DOHH2 (cell line): ENCODE measurements at regions not wholly inside any gene's neighbourhood (a gene's known extent, or its start where the extent isn't known, plus 50 kb on each side); places are given as distances from the start of the nearest gene placed in this dataset.

Experiments used
- H3F3A ChIP-seq: fragments of 200-600 bp; sonication (generic), shearing (Covaris generic); 2 replicates; pipeline ENCODE4 v1.6.0; 2016; ENCODE audit warnings: antibody characterized with exemption, mild to moderate bottlenecking; ENCODE audit not compliant: control insufficient read depth, insufficient read depth
- H3K27ac ChIP-seq: fragments of 200-600 bp; sonication (generic); 2 replicates; pipeline ENCODE4 v1.5.1; 2014; ENCODE audit warnings: low read depth, mild to moderate bottlenecking, low read length, moderate library complexity
- H3K27me3 ChIP-seq: fragments of 200-600 bp; sonication (generic); 2 replicates; pipeline ENCODE4 v1.6.1; 2014; ENCODE audit warnings: mild to moderate bottlenecking, low read length, mixed read lengths; ENCODE audit not compliant: control insufficient read depth
- H3K36me3 ChIP-seq: fragments of 200-600 bp; sonication (generic); 2 replicates; pipeline ENCODE4 v1.6.1; 2014; ENCODE audit warnings: mild to moderate bottlenecking, low read length, moderate library complexity, mixed read lengths; ENCODE audit not compliant: control insufficient read depth
- H3K4me1 ChIP-seq: fragments of 200-600 bp; sonication (generic); 2 replicates; pipeline ENCODE4 v1.6.1; 2014; ENCODE audit warnings: mild to moderate bottlenecking, low read length, mixed read lengths; ENCODE audit not compliant: control insufficient read depth
- H3K4me2 ChIP-seq: fragments of 200-600 bp; sonication (generic); 2 replicates; pipeline ENCODE4 v1.6.0; 2014; ENCODE audit warnings: mild to moderate bottlenecking, low read length, moderate library complexity
- H3K4me3 ChIP-seq: fragments of 200-600 bp; sonication (generic); 2 replicates; pipeline ENCODE4 v1.5.1; 2014; ENCODE audit warnings: mild to moderate bottlenecking, low read length, mixed read lengths
- H3K79me2 ChIP-seq: fragments of 200-600 bp; sonication (generic); 2 replicates; pipeline ENCODE4 v1.6.1; 2014; ENCODE audit warnings: mild to moderate bottlenecking, low read length, mixed read lengths; ENCODE audit not compliant: control insufficient read depth
- H3K9me2 ChIP-seq: fragments of 200-600 bp; sonication (generic); replicated peaks from 2 replicates; pipeline ENCODE4 v1.6.1; 2014; ENCODE audit warnings: mild to moderate bottlenecking, low read length, mixed read lengths; ENCODE audit not compliant: control insufficient read depth
- H3K9me3 ChIP-seq: fragments of 200-600 bp; sonication (generic); 2 replicates; pipeline ENCODE4 v1.6.1; 2014; ENCODE audit warnings: antibody characterized with exemption, low read length, mixed read lengths; ENCODE audit not compliant: control insufficient read depth, insufficient read depth
- H4K20me1 ChIP-seq: fragments of 200-600 bp; sonication (generic); 2 replicates; pipeline ENCODE4 v1.6.0; 2014; ENCODE audit warnings: low read depth, mild to moderate bottlenecking, antibody characterized with exemption, low read length, moderate library complexity; ENCODE audit not compliant: control insufficient read depth, insufficient read depth
- CTCF ChIP-seq: fragments of 200-600 bp; sonication (generic); IDR thresholded peaks from one replicate; pipeline ENCODE4 v1.5.1; 2014; ENCODE audit warnings: antibody characterized with exemption, mild to moderate bottlenecking, low read depth, low read length; ENCODE audit not compliant: poor library complexity, severe bottlenecking
- EZH2phosphoT487 ChIP-seq: fragments of 200-600 bp; sonication (generic); IDR thresholded peaks from 2 replicates; pipeline ENCODE4 v1.6.1; 2017; ENCODE audit warnings: borderline replicate concordance, mild to moderate bottlenecking, antibody characterized with exemption, low read length, moderate library complexity, mixed read lengths

- TF ChIP-seq EZH2phosphoT487 (no peak), CTCF (no peak)
- Histone ChIP-seq H3K4me2 (no peak overlapping the region), H4K20me1 (no peaks in the 10 kb centered on the region), H3K4me1 (no peaks in the 10 kb centered on the region), H3K27ac (no peak overlapping the region), H3K9me2 (no peaks in the 10 kb centered on the region), H3K9me3 (no peaks in the 10 kb centered on the region), H3K27me3 (no peaks in the 10 kb centered on the region), H3F3A (no peaks in the 10 kb centered on the region), H3K36me3 (no peaks in the 10 kb centered on the region), H3K79me2 (no peaks in the 10 kb centered on the region), H3K4me3 (no peak overlapping the region)
Measured at GRCh38 chr9:25570802-25571201, 107.4 kb downstream of the TUSC1 start.

- H3K79me2 ChIP-seq = no peaks in the 10 kb centered on the region
- H3K4me1 ChIP-seq = no peaks in the 10 kb centered on the region
- no peaks in the 10 kb centered on the region for H3K9me2 ChIP-seq
- no peaks in the 10 kb centered on the region for H3F3A ChIP-seq
- no peaks in the 10 kb centered on the region for H3K27me3 ChIP-seq
- TF ChIP-seq CTCF (no peak), EZH2phosphoT487 (no peak)
- H3K9me3 ChIP-seq = no peaks in the 10 kb centered on the region
- H4K20me1 ChIP-seq = no peaks in the 10 kb centered on the region
- no peaks in the 10 kb centered on the region for H3K36me3 ChIP-seq
- H3K4me3 ChIP-seq = no peak overlapping the region
- no peak overlapping the region for H3K27ac ChIP-seq
- H3K4me2 ChIP-seq = no peak overlapping the region
Measured at GRCh38 chr9:25562101-25562500, 116.1 kb downstream of the TUSC1 start.

GRCh38 chr9:25557645-25558300, 120.5 kb downstream of the TUSC1 start:
- H3K4me1 ChIP-seq = no peaks in the 10 kb centered on the region
- H3K36me3 ChIP-seq = no peaks in the 10 kb centered on the region
- H3K4me2 ChIP-seq = no peak overlapping the region
- no peak overlapping the region for H3K27ac ChIP-seq
- no peaks in the 10 kb centered on the region for H3K79me2 ChIP-seq
- no peak for TF ChIP-seq EZH2phosphoT487
- no peak for TF ChIP-seq CTCF
- H3F3A ChIP-seq = no peaks in the 10 kb centered on the region
- no peaks in the 10 kb centered on the region for H3K9me2 ChIP-seq
- H3K27me3 ChIP-seq = no peaks in the 10 kb centered on the region
- H3K4me3 ChIP-seq = no peak overlapping the region
- no peaks in the 10 kb centered on the region for H4K20me1 ChIP-seq
- no peaks in the 10 kb centered on the region for H3K9me3 ChIP-seq
